Thoracic aorta (tissue), 2 donors: ENCODE measurements at regions not wholly inside any gene's neighbourhood (a gene's known extent, or its start where the extent isn't known, plus 50 kb on each side); places are given as distances from the start of the nearest gene placed in this dataset.

Experiments used
- ATAC-seq: fragments of 150-250 bp; one replicate; pipeline ENCODE4 v1.8.0; 2017; ENCODE audit warnings: low read depth; ENCODE audit not compliant: insufficient number of reproducible peaks, low FRiP score
- DNase-seq: peaks from one replicate; pipeline ENCODE4 v3.0.0-alpha.2; 2020; ENCODE audit warnings: low spot score
- H3K27ac ChIP-seq, 2 donors: fragments of 200-600 bp; sonication (generic); 1 replicate in 1 of 2; 2 replicates in 1 of 2; pipeline ENCODE4 v1.5.1; 2016; ENCODE audit warnings: mild to moderate bottlenecking in 2 of 2, moderate library complexity in 2 of 2
- H3K27me3 ChIP-seq: fragments of 200-600 bp; sonication (generic); replicated peaks from 2 replicates; pipeline ENCODE4 v1.6.0; 2016; ENCODE audit warnings: mild to moderate bottlenecking; ENCODE audit not compliant: insufficient read depth
- H3K36me3 ChIP-seq: fragments of 200-600 bp; sonication (generic); one replicate; pipeline ENCODE4 v1.5.1; 2016
- H3K4me1 ChIP-seq, 2 donors: fragments of 200-600 bp; sonication (generic); 1 replicate in 1 of 2; 2 replicates in 1 of 2; pipeline versions ENCODE4 v1.5.1 to v1.6.0; 2016; ENCODE audit warnings: low read depth in 2 of 2, mild to moderate bottlenecking in 1 of 2; ENCODE audit not compliant: control insufficient read depth in 1 of 2
- H3K4me3 ChIP-seq: fragments of 200-600 bp; sonication (generic); 2 replicates; pipeline ENCODE4 v1.5.1; 2016; ENCODE audit warnings: mild to moderate bottlenecking
- H3K9me3 ChIP-seq: fragments of 200-600 bp; sonication (generic); 2 replicates; pipeline ENCODE4 v1.5.1; 2016
- TF ChIP-seq, protein P1 (sequence below): fragments of 200-600 bp; sonication (generic); IDR thresholded peaks from one replicate; pipeline ENCODE4 v1.5.1; 2019; ENCODE audit warnings: antibody characterized with exemption

DNA sequence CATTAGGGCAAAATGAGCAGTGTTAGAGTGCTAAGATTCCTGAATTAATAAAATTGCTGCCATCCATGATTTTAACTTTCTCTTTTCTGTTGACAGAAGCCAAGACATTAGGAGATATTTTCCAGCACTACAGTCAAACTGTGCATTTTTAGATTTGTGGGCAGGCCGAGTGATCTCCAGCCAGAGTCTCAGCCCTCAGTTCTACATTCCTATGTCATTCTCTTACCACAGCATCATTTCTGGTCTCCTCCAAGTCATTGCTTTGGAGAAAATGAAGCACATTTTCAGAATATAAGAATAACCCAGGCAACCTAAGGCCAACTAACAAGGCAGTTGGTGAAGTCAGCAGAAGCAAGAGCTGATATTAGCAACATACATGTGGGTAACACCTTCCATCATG, 74.6 kb upstream of the NUDT7 start:
- no peak overlapping the region for H3K4me3 ChIP-seq
- H3K27ac ChIP-seq = no peak overlapping the region
- no peak for DNase-seq
- no peaks in the 10 kb centered on the region for H3K9me3 ChIP-seq
- peaks cover 0 to 4% of the 10 kb centered on the region in 2 donors for H3K4me1 ChIP-seq
- no peaks in the 10 kb centered on the region for H3K27me3 ChIP-seq
- no peak for ATAC-seq
- H3K36me3 ChIP-seq = no peaks in the 10 kb centered on the region
- TF ChIP-seq, protein P1, sequence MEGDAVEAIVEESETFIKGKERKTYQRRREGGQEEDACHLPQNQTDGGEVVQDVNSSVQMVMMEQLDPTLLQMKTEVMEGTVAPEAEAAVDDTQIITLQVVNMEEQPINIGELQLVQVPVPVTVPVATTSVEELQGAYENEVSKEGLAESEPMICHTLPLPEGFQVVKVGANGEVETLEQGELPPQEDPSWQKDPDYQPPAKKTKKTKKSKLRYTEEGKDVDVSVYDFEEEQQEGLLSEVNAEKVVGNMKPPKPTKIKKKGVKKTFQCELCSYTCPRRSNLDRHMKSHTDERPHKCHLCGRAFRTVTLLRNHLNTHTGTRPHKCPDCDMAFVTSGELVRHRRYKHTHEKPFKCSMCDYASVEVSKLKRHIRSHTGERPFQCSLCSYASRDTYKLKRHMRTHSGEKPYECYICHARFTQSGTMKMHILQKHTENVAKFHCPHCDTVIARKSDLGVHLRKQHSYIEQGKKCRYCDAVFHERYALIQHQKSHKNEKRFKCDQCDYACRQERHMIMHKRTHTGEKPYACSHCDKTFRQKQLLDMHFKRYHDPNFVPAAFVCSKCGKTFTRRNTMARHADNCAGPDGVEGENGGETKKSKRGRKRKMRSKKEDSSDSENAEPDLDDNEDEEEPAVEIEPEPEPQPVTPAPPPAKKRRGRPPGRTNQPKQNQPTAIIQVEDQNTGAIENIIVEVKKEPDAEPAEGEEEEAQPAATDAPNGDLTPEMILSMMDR = no peak

DNA sequence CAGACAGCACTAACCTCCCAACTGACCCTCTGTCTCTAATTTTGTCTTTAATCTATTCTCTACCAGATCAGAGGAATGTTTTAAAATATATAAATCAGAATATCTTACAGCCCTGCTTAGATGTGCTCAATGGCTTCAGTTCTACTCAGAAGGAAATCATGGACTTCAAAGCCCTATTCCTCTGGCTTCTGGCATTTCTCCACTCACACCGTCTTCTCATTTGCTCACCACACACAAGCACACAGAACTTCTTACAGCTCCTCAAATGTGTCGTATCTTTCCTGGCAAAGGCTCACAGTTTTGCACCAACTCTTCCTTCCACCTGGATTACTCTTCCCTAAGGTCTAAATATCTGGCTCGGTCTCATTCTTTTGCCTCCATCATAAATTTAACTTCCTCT, 71.6 kb upstream of the NUDT7 start:
- TF ChIP-seq, protein P1 = no peak
- H3K27ac ChIP-seq = no peak overlapping the region
- no peaks in the 10 kb centered on the region for H3K9me3 ChIP-seq
- ATAC-seq (no peak), DNase-seq (no peak)
- H3K27me3 ChIP-seq = no peaks in the 10 kb centered on the region
- H3K4me3 ChIP-seq = no peak overlapping the region
- H3K36me3 ChIP-seq = no peaks in the 10 kb centered on the region
- H3K4me1 ChIP-seq = no peaks in the 10 kb centered on the region

DNA sequence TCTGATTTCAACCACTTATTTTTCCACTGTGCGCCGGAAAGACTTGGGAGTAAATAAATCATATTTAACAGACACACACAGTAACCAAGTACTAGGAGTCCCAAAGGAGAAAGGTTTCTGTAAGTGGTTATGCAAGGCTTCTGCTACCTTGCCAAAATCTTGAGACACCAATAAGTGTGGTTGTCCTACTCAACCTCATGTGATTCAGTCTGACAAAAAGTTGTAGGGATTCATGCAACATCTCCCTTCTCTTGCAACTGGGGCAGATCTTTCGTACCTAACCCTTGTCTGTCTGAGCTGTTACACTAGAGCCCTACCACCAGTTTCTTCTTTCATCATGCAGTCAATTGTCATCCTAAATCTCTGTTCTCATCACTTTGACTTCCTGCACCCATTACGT, 69.9 kb upstream of the NUDT7 start:
- Histone ChIP-seq H3K4me1 (no peaks in the 10 kb centered on the region), H3K36me3 (no peaks in the 10 kb centered on the region), H3K27me3 (no peaks in the 10 kb centered on the region), H3K4me3 (no peak overlapping the region), H3K9me3 (no peaks in the 10 kb centered on the region), H3K27ac (no peak overlapping the region)
- DNase-seq (no peak), ATAC-seq (no peak)
- TF ChIP-seq, protein P1 = no peak

DNA sequence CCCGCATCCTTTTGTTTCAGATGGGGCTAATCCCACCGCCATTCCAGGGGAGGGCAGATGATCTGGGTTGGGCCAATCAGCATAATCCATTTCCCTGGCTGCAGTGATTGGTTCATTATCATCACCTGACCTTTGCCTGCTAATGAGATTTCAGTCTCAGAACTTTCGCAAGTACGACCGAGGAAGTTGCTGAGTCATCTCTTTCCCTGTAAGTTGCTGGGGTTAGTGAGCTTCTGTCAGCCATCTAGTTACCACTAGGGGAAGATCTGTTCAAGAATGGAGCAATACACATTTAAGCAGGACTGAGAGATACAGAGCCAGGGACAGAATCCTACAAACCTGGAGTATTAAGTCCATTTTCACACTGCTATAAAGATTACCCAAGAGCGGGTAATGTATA, 65.3 kb upstream of the NUDT7 start:
- Histone ChIP-seq H3K4me3 (no peak overlapping the region), H3K9me3 (no peaks in the 10 kb centered on the region), H3K36me3 (no peaks in the 10 kb centered on the region), H3K4me1 (no peaks in the 10 kb centered on the region), H3K27me3 (no peaks in the 10 kb centered on the region), H3K27ac (no peak overlapping the region)
- TF ChIP-seq, protein P1 = no peak
- ATAC-seq (no peak), DNase-seq (no peak)

DNA sequence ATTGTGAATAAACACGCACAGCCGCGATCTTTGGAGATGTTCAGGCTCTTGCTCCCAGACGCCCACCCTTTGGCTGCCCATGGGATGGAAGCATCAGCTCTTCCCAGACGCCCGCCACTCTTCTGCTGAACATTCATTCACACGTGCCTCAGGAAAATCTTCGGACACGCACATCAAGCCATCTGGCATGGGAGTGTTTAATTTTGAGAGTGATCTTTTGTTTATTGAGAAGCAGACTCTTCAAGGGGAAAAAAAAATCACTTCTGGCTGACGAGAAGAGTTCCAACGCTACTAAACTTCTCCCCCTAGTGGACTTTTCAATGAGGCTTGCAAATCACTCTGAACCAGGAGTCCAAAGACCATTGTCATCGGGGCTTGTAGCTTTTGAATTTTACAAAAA, 62.0 kb upstream of the NUDT7 start:
- ATAC-seq = no peak
- DNase-seq = no peak
- Histone ChIP-seq H3K27me3 (no peaks in the 10 kb centered on the region), H3K27ac (no peak overlapping the region), H3K4me1 (no peaks in the 10 kb centered on the region), H3K36me3 (no peaks in the 10 kb centered on the region), H3K9me3 (peaks cover 7% of the 10 kb centered on the region), H3K4me3 (peak overlapping the region; percentile 41)
- TF ChIP-seq, protein P1 = peak; percentile 61
